Activated naive CD8-positive, alpha-beta T cell treated with anti-CD3 and anti-CD28 coated beads, Interleukin-2, amount 50 U/mL, for 24 hours (primary cell): ENCODE measurements at regions not wholly inside any gene's neighbourhood (a gene's known extent, or its start where the extent isn't known, plus 50 kb on each side); places are given as distances from the start of the nearest gene placed in this dataset.

ENCODE experiments used
- ATAC-seq: fragments of 150-1000 bp; cut with Tn5 transposase; one replicate; pipeline ENCODE4 v1.10.0; 2021
- DNase-seq: peaks from one replicate; pipeline ENCODE4 v3.0.0; 2021
- H3K27ac Mint-ChIP-seq: one replicate; pipeline ENCODE4 v1.8.0; 2021; ENCODE audit warnings: mild to moderate bottlenecking, mixed read lengths
- H3K27me3 Mint-ChIP-seq: one replicate; pipeline ENCODE4 v1.8.0; 2021; ENCODE audit warnings: mixed read lengths
- H3K36me3 Mint-ChIP-seq: one replicate; pipeline ENCODE4 v1.8.0; 2021; ENCODE audit warnings: low read depth, mixed read lengths
- H3K4me1 Mint-ChIP-seq: one replicate; pipeline ENCODE4 v1.8.0; 2021; ENCODE audit warnings: mixed read lengths
- H3K4me3 Mint-ChIP-seq: one replicate; pipeline ENCODE4 v1.8.0; 2021; ENCODE audit warnings: mild to moderate bottlenecking, moderate library complexity, mixed read lengths
- H3K9me3 Mint-ChIP-seq: one replicate; pipeline ENCODE4 v1.8.0; 2021; ENCODE audit warnings: mixed read lengths

- Mint-ChIP-seq H3K9me3 (no peaks in the 10 kb centered on the region), H3K36me3 (no peaks in the 10 kb centered on the region), H3K4me1 (no peaks in the 10 kb centered on the region), H3K27ac (no peak overlapping the region), H3K27me3 (no peaks in the 10 kb centered on the region), H3K4me3 (no peak overlapping the region)
- DNase-seq (no peak), ATAC-seq (no peak)
Measured at GRCh38 chr1:55695552-55695951, 480.4 kb upstream of the USP24 start.

GRCh38 chr1:55695151-55695550 is 480.0 kb upstream of the USP24 start:
- no peaks in the 10 kb centered on the region for H3K27me3 Mint-ChIP-seq
- no peaks in the 10 kb centered on the region for H3K4me1 Mint-ChIP-seq
- H3K4me3 Mint-ChIP-seq, result no peak overlapping the region
- ATAC-seq, result no peak
- H3K27ac Mint-ChIP-seq, result no peak overlapping the region
- no peaks in the 10 kb centered on the region for H3K9me3 Mint-ChIP-seq
- no peaks in the 10 kb centered on the region for H3K36me3 Mint-ChIP-seq
- no peak for DNase-seq

- H3K27me3 Mint-ChIP-seq, result no peaks in the 10 kb centered on the region
- no peaks in the 10 kb centered on the region for H3K4me1 Mint-ChIP-seq
- H3K9me3 Mint-ChIP-seq, result no peaks in the 10 kb centered on the region
- no peak for ATAC-seq
- H3K36me3 Mint-ChIP-seq, result no peaks in the 10 kb centered on the region
- DNase-seq, result no peak
- H3K4me3 Mint-ChIP-seq, result no peak overlapping the region
- H3K27ac Mint-ChIP-seq, result no peak overlapping the region
Measured at GRCh38 chr1:55694310-55694801, 479.2 kb upstream of the USP24 start.

- H3K4me3 Mint-ChIP-seq, result no peak overlapping the region
- DNase-seq (no peak), ATAC-seq (no peak)
- H3K27ac Mint-ChIP-seq, result no peak overlapping the region
- peaks cover 9% of the 10 kb centered on the region for H3K27me3 Mint-ChIP-seq
- H3K9me3 Mint-ChIP-seq, result no peaks in the 10 kb centered on the region
- H3K36me3 Mint-ChIP-seq, result no peaks in the 10 kb centered on the region
- no peaks in the 10 kb centered on the region for H3K4me1 Mint-ChIP-seq
Measured at GRCh38 chr1:55692726-55693125, 477.6 kb upstream of the USP24 start.

- ATAC-seq (no peak), DNase-seq (no peak)
- H3K4me1 Mint-ChIP-seq, result no peaks in the 10 kb centered on the region
- no peak overlapping the region for H3K4me3 Mint-ChIP-seq
- H3K9me3 Mint-ChIP-seq, result no peaks in the 10 kb centered on the region
- no peak overlapping the region for H3K27ac Mint-ChIP-seq
- H3K36me3 Mint-ChIP-seq, result no peaks in the 10 kb centered on the region
- H3K27me3 Mint-ChIP-seq, result peaks cover 15% of the 10 kb centered on the region
Measured at GRCh38 chr1:55690366-55690765, 475.2 kb upstream of the USP24 start.

- Mint-ChIP-seq H3K27ac (no peak overlapping the region), H3K4me1 (no peaks in the 10 kb centered on the region), H3K9me3 (no peaks in the 10 kb centered on the region), H3K4me3 (no peak overlapping the region), H3K36me3 (no peaks in the 10 kb centered on the region), H3K27me3 (peaks cover 15% of the 10 kb centered on the region)
- no peak for ATAC-seq
- DNase-seq, result no peak
Measured at GRCh38 chr1:55689800-55690199, 474.6 kb upstream of the USP24 start.

- H3K27me3 Mint-ChIP-seq, result peaks cover 18% of the 10 kb centered on the region
Measured at GRCh38 chr1:55685560-55685959, 470.4 kb upstream of the USP24 start.

GRCh38 chr1:55684131-55684650 is 469.0 kb upstream of the USP24 start:
- Mint-ChIP-seq H3K27me3 (peaks cover 17% of the 10 kb centered on the region), H3K4me1 (no peaks in the 10 kb centered on the region), H3K4me3 (no peak overlapping the region), H3K36me3 (no peaks in the 10 kb centered on the region), H3K9me3 (no peaks in the 10 kb centered on the region), H3K27ac (no peak overlapping the region)
- DNase-seq (no peak), ATAC-seq (no peak)

More at GRCh38 chr1:55685560-55685959, 470.4 kb upstream of the USP24 start:
- H3K4me3 Mint-ChIP-seq, result no peak overlapping the region
- no peak for ATAC-seq
- no peak overlapping the region for H3K27ac Mint-ChIP-seq
- no peak for DNase-seq
- H3K9me3 Mint-ChIP-seq, result no peaks in the 10 kb centered on the region
- H3K4me1 Mint-ChIP-seq, result no peaks in the 10 kb centered on the region
- no peaks in the 10 kb centered on the region for H3K36me3 Mint-ChIP-seq

- Mint-ChIP-seq H3K27me3 (peaks cover 11% of the 10 kb centered on the region), H3K4me3 (no peak overlapping the region), H3K36me3 (no peaks in the 10 kb centered on the region), H3K9me3 (no peaks in the 10 kb centered on the region), H3K27ac (no peak overlapping the region), H3K4me1 (no peaks in the 10 kb centered on the region)
- ATAC-seq (no peak), DNase-seq (no peak)
Measured at GRCh38 chr1:55682198-55682597, 467.0 kb upstream of the USP24 start.

GRCh38 chr1:55679971-55680370 is 464.8 kb upstream of the USP24 start:
- Mint-ChIP-seq H3K27ac (no peak overlapping the region), H3K9me3 (no peaks in the 10 kb centered on the region), H3K27me3 (peaks cover 5% of the 10 kb centered on the region), H3K4me1 (no peaks in the 10 kb centered on the region), H3K36me3 (no peaks in the 10 kb centered on the region), H3K4me3 (no peak overlapping the region)
- ATAC-seq, result no peak
- no peak for DNase-seq

GRCh38 chr1:55673416-55673815 is 458.3 kb upstream of the USP24 start:
- peaks cover 3% of the 10 kb centered on the region for H3K27me3 Mint-ChIP-seq
- no peaks in the 10 kb centered on the region for H3K36me3 Mint-ChIP-seq
- H3K27ac Mint-ChIP-seq, result no peak overlapping the region
- no peaks in the 10 kb centered on the region for H3K4me1 Mint-ChIP-seq
- DNase-seq, result no peak
- ATAC-seq, result no peak
- no peaks in the 10 kb centered on the region for H3K9me3 Mint-ChIP-seq
- no peak overlapping the region for H3K4me3 Mint-ChIP-seq

- no peak overlapping the region for H3K27ac Mint-ChIP-seq
- H3K36me3 Mint-ChIP-seq, result no peaks in the 10 kb centered on the region
- no peak for ATAC-seq
- H3K4me3 Mint-ChIP-seq, result no peak overlapping the region
- no peaks in the 10 kb centered on the region for H3K4me1 Mint-ChIP-seq
- DNase-seq, result no peak
- H3K27me3 Mint-ChIP-seq, result no peaks in the 10 kb centered on the region
- H3K9me3 Mint-ChIP-seq, result no peaks in the 10 kb centered on the region
Measured at GRCh38 chr1:55670331-55671082, 455.3 kb upstream of the USP24 start.

GRCh38 chr1:55669293-55669692 is 454.1 kb upstream of the USP24 start:
- Mint-ChIP-seq H3K27ac (no peak overlapping the region), H3K4me3 (no peak overlapping the region), H3K27me3 (no peaks in the 10 kb centered on the region), H3K4me1 (no peaks in the 10 kb centered on the region), H3K36me3 (no peaks in the 10 kb centered on the region), H3K9me3 (no peaks in the 10 kb centered on the region)
- DNase-seq (no peak), ATAC-seq (no peak)

- Mint-ChIP-seq H3K36me3 (no peaks in the 10 kb centered on the region), H3K4me3 (no peak overlapping the region), H3K4me1 (no peaks in the 10 kb centered on the region), H3K9me3 (no peaks in the 10 kb centered on the region), H3K27ac (no peak overlapping the region), H3K27me3 (peaks cover 5% of the 10 kb centered on the region)
- DNase-seq (no peak), ATAC-seq (no peak)
Measured at GRCh38 chr1:55662875-55663274, 447.7 kb upstream of the USP24 start.

GRCh38 chr1:55658917-55659316 is 443.8 kb upstream of the USP24 start:
- no peak for ATAC-seq
- H3K4me1 Mint-ChIP-seq, result no peaks in the 10 kb centered on the region

More at GRCh38 chr1:55658917-55659316, 443.8 kb upstream of the USP24 start:
- H3K4me3 Mint-ChIP-seq, result no peak overlapping the region
- no peaks in the 10 kb centered on the region for H3K9me3 Mint-ChIP-seq
- DNase-seq, result no peak
- H3K36me3 Mint-ChIP-seq, result no peaks in the 10 kb centered on the region
- no peak overlapping the region for H3K27ac Mint-ChIP-seq
- peaks cover 5% of the 10 kb centered on the region for H3K27me3 Mint-ChIP-seq
